GM12878 (cell line): ENCODE measurements at regions not wholly inside any gene's neighbourhood (a gene's known extent, or its start where the extent isn't known, plus 50 kb on each side); places are given as distances from the start of the nearest gene placed in this dataset.

ENCODE experiments used
- ATAC-seq: fragments of 200-7000 bp; cut with Tn5 transposase; 3 replicates; pipeline ENCODE4 v1.9.1; 2020; ENCODE audit warnings: mild to moderate bottlenecking, moderate library complexity
- BruUV-seq: library from RNA; stranded (reverse); fragments of 400-500 nt; replicated peaks from 2 replicates; lab custom pipeline; 2021; lab: Mats Ljungman, UMichigan
- CTCF ChIA-PET: fragments of 300-600 bp; sonication (Branson Sonifier 250); formaldehyde crosslinking; extraction: SDS; loops from one replicate; lab custom pipeline; 2021; ENCODE audit warnings: inconsistent platforms; lab: Yijun Ruan, JAX
- POLR2A ChIA-PET: fragments of 350-600 bp; formaldehyde crosslinking; extraction: SDS; loops from one replicate; lab custom pipeline; 2021; ENCODE audit warnings: inconsistent platforms; lab: Charles Lee
- RAD21 ChIA-PET: fragments of 300-600 bp; sonication (Branson Sonifier 250); formaldehyde crosslinking; loops from one replicate; lab custom pipeline; 2023; ENCODE audit warnings: antibody characterized with exemption; ENCODE audit not compliant: unreplicated experiment; lab: Charles Lee
- SMC1A ChIA-PET: fragments of 300-600 bp; sonication (Branson Sonifier 250); formaldehyde crosslinking; loops from one replicate; lab custom pipeline; 2023; ENCODE audit not compliant: unreplicated experiment, uncharacterized antibody; lab: Charles Lee
- DNase-seq: peaks from one replicate; pipeline ENCODE4 v3.0.0-alpha.2; 2011; ENCODE audit warnings: low read depth, low spot score
- FAIRE-seq: peaks from 3 replicates; lab custom pipeline; 2011; peaks lifted over from hg19 to GRCh38; lab: Jason Lieb, UNC
- H2AFZ ChIP-seq: 2 replicates; pipeline ENCODE4 v1.6.0; 2011; ENCODE audit warnings: low read depth, low read length, control low read depth; ENCODE audit not compliant: control insufficient read depth
- H3K27ac ChIP-seq: 2 replicates; pipeline ENCODE4 v1.5.1; 2011; ENCODE audit warnings: control low read depth; ENCODE audit not compliant: control insufficient read depth, insufficient read depth
- H3K27me3 ChIP-seq, 2 experiments: replicated peaks in 1 of 2; 2 replicates each; pipeline versions ENCODE4 v1.6.0 to v1.6.1; 2011; ENCODE audit warnings: low read length in 1 of 2; ENCODE audit not compliant: control insufficient read depth in 2 of 2, insufficient read depth in 2 of 2
- H3K36me3 ChIP-seq, 2 experiments: 2 replicates each; pipeline ENCODE4 v1.5.1; 2011; ENCODE audit warnings: low read length in 1 of 2; ENCODE audit not compliant: control insufficient read depth in 2 of 2, insufficient read depth in 2 of 2
- H3K4me1 ChIP-seq: 2 replicates; pipeline ENCODE4 v1.6.1; 2011; ENCODE audit warnings: mild to moderate bottlenecking, low read length, moderate library complexity, mixed read lengths; ENCODE audit not compliant: control insufficient read depth, insufficient read depth
- H3K4me2 ChIP-seq: 2 replicates; pipeline ENCODE4 v1.6.0; 2011; ENCODE audit warnings: control low read depth; ENCODE audit not compliant: control insufficient read depth, insufficient read depth
- H3K4me3 ChIP-seq: fragments of 200-600 bp; sonication (generic); 2 replicates; pipeline ENCODE4 v1.5.1; 2016
- H3K79me2 ChIP-seq: 2 replicates; pipeline ENCODE4 v1.6.0; 2011; ENCODE audit warnings: low read length; ENCODE audit not compliant: control insufficient read depth, insufficient read depth
- H3K9ac ChIP-seq: 2 replicates; pipeline ENCODE4 v1.8.0; 2011; ENCODE audit warnings: low read length, control low read depth, mixed read lengths; ENCODE audit not compliant: control insufficient read depth, insufficient read depth
- H3K9me3 ChIP-seq: replicated peaks from 3 replicates; pipeline ENCODE4 v1.5.1; 2011; ENCODE audit warnings: mild to moderate bottlenecking, low read length; ENCODE audit not compliant: control insufficient read depth, insufficient read depth
- H4K20me1 ChIP-seq: 2 replicates; pipeline ENCODE4 v1.6.0; 2011; ENCODE audit not compliant: control insufficient read depth, insufficient read depth
- ASH2L ChIP-seq: fragments of 300-600, 200-600 bp; sonication (generic); IDR thresholded peaks from 2 replicates; pipeline ENCODE4 v1.6.1; 2017; ENCODE audit warnings: low read depth, mild to moderate bottlenecking, borderline replicate concordance
- BCL11A ChIP-seq: IDR thresholded peaks from 2 replicates; pipeline ENCODE4 v1.6.1; 2011; ENCODE audit warnings: low read depth, low read length
- BCL3 ChIP-seq: IDR thresholded peaks from 2 replicates; pipeline ENCODE4 v1.6.1; 2011; ENCODE audit warnings: borderline replicate concordance, low read depth, mild to moderate bottlenecking, moderate library complexity, low read length; ENCODE audit not compliant: insufficient read depth, poor library complexity, severe bottlenecking
- CHD2 ChIP-seq: IDR thresholded peaks from 2 replicates; pipeline ENCODE4 v1.6.1; 2011; ENCODE audit warnings: low read depth, low read length, improper control_type of control experiment, borderline replicate concordance
- ETV6 ChIP-seq, 2 experiments: fragments of 450-650 bp in 1 of 2; IDR thresholded peaks in 1 of 2; conservative IDR thresholded peaks in 1 of 2; 2 replicates each; pipeline ENCODE4 v1.6.1; 2014; ENCODE audit warnings: antibody characterized with exemption in 1 of 2, borderline replicate concordance in 1 of 2, low read depth in 1 of 2, mild to moderate bottlenecking in 1 of 2, moderate library complexity in 1 of 2
- IKZF1 ChIP-seq: fragments of 450-650 bp; conservative IDR thresholded peaks from 2 replicates; pipeline ENCODE4 v1.6.1; 2017; ENCODE audit warnings: antibody characterized with exemption, mild to moderate bottlenecking
- JUNB ChIP-seq: IDR thresholded peaks from 2 replicates; pipeline ENCODE4 v1.6.1; 2016; ENCODE audit warnings: antibody characterized with exemption, mild to moderate bottlenecking
- MXI1 ChIP-seq: fragments of 150-350 bp; IDR thresholded peaks from 2 replicates; pipeline ENCODE4 v1.6.1; 2011; ENCODE audit warnings: low read depth, mild to moderate bottlenecking, inconsistent platforms, low read length, improper control_type of control experiment
- NRF1 ChIP-seq: conservative IDR thresholded peaks from 2 replicates; pipeline ENCODE4 v1.6.1; 2011; ENCODE audit warnings: mild to moderate bottlenecking, low read depth, low read length, improper control_type of control experiment
- STAT1 ChIP-seq: fragments of 450-650 bp; conservative IDR thresholded peaks from 2 replicates; pipeline ENCODE4 v1.6.1; 2014; ENCODE audit warnings: antibody characterized with exemption, mild to moderate bottlenecking
- SUPT20H ChIP-seq: IDR thresholded peaks from 2 replicates; pipeline ENCODE4 v1.6.1; 2011; ENCODE audit warnings: low read depth, mild to moderate bottlenecking, low read length, moderate library complexity, borderline replicate concordance; ENCODE audit not compliant: control insufficient read depth
- WRNIP1 ChIP-seq: IDR thresholded peaks from 2 replicates; pipeline ENCODE4 v1.6.1; 2011; ENCODE audit warnings: low read depth, low read length, improper control_type of control experiment, borderline replicate concordance
- ZNF24 ChIP-seq: fragments of 450-650 bp; IDR thresholded peaks from 2 replicates; pipeline ENCODE4 v1.6.1; 2017; ENCODE audit warnings: antibody characterized with exemption, mild to moderate bottlenecking
- ZNF274 ChIP-seq: IDR thresholded peaks from one replicate; pipeline ENCODE4 v1.8.0; 2011; ENCODE audit not compliant: insufficient read length, insufficient read depth
- ZNF384 ChIP-seq: IDR thresholded peaks from 2 replicates; pipeline ENCODE4 v1.6.1; 2012; ENCODE audit warnings: low read depth, mild to moderate bottlenecking, low read length, improper control_type of control experiment, borderline replicate concordance
- ZSCAN29 ChIP-seq: fragments of 450-650 bp; IDR thresholded peaks from 2 replicates; pipeline ENCODE4 v1.6.1; 2017; ENCODE audit warnings: mild to moderate bottlenecking, moderate library complexity
- WGBS: methylation state at CpG from one replicate; pipeline ENCODE4 v1.1.6; 2016; ENCODE audit warnings: low lambda C conversion rate; ENCODE audit not compliant: insufficient replicate concordance, insufficient coverage; ENCODE audit errors: missing lambda C conversion rate; 5-methylcytosine and 5-hydroxymethylcytosine counted together
- in situ Hi-C: fragments of 300-500 bp; cut with MboI; formaldehyde crosslinking; loops from 9 replicates; pipeline ENCODE4 v1.14.3; 2018; ENCODE audit warnings: mixed read lengths
- intact Hi-C: fragments of 100-400 bp; cut with micrococcal nuclease; formaldehyde crosslinking; loops from one replicate; pipeline ENCODE4 v1.14.2; 2022; ENCODE audit not compliant: unreplicated experiment

GRCh38 chr14:42421377-42422078 is 814.9 kb downstream of the LRFN5 start:
- ChIA-PET POLR2A (no interaction called here), SMC1A (no interaction called here), RAD21 (no interaction called here)
- Histone ChIP-seq H4K20me1 (no peaks in the 10 kb centered on the region), H3K4me3 (no peak overlapping the region), H3K9ac (no peak overlapping the region), H3K36me3 (no peaks in the 10 kb centered on the region), H3K9me3 (no peaks in the 10 kb centered on the region), H3K4me1 (no peaks in the 10 kb centered on the region), H2AFZ (no peak overlapping the region)
- intact Hi-C loops (no loop called here), in situ Hi-C loops (no loop called here)
- FAIRE-seq (no peak), ATAC-seq (peak; percentile 54), DNase-seq (no peak)
- BruUV-seq: no TSS peak
- TF ChIP-seq BCL11A (peak; percentile 24; the same call in 1 of the 2 replicates), JUNB (peak; percentile 61), WRNIP1 (no peak)
- TF ChIP-seq, all 136 proteins: peak for 2
- no peaks in the 10 kb centered on the region for H3K79me2 ChIP-seq
- no peak overlapping the region for H3K4me2 ChIP-seq
- WGBS: 35% methylated on average over 4 of the region's 4 CpGs
- H3K27ac ChIP-seq: no peak overlapping the region
- no peaks in the 10 kb centered on the region for H3K27me3 ChIP-seq
- CTCF ChIA-PET: no interaction called here

GRCh38 chr14:42420071-42420470 is 813.4 kb downstream of the LRFN5 start:
- Histone ChIP-seq H3K9ac (no peak overlapping the region), H3K27me3 (no peaks in the 10 kb centered on the region), H3K27ac (no peak overlapping the region), H3K79me2 (no peaks in the 10 kb centered on the region), H2AFZ (no peak overlapping the region), H4K20me1 (no peaks in the 10 kb centered on the region), H3K4me1 (no peaks in the 10 kb centered on the region), H3K36me3 (no peaks in the 10 kb centered on the region), H3K4me2 (no peak overlapping the region), H3K4me3 (no peak overlapping the region), H3K9me3 (no peaks in the 10 kb centered on the region)
- RAD21 ChIA-PET: interaction anchor here (0.6 kb wide), 1 partner anchor 227 kb away, joined by 3 read pairs; no protein-coding TSS in a partner anchor
- intact Hi-C loops: no loop called here
- no TSS peak for BruUV-seq
- 0% methylated on average over 1 of the region's 1 CpG for WGBS
- FAIRE-seq: no peak
- in situ Hi-C loops: no loop called here
- no peak for ATAC-seq
- no peak for DNase-seq
- SMC1A ChIA-PET: no interaction called here
- POLR2A ChIA-PET: interaction anchor here (1.2 kb wide), 1 partner anchor 41 kb away, joined by 3 read pairs; no protein-coding TSS in a partner anchor
- CTCF ChIA-PET: no interaction called here
- no peak for TF ChIP-seq IKZF1
- TF ChIP-seq STAT1: no peak
- no peak for TF ChIP-seq SUPT20H
- TF ChIP-seq BCL3: no peak
- TF ChIP-seq ZNF274: no peak
- no peak for TF ChIP-seq ZNF384
- no peak for TF ChIP-seq ZNF24
- TF ChIP-seq NRF1: no peak
- no peak for TF ChIP-seq ASH2L
- no peak for TF ChIP-seq ZSCAN29
- no peak for TF ChIP-seq ETV6 (conservative IDR thresholded peaks at IDR 0.05 in 1 of 2, IDR thresholded peaks at IDR 0.05 in 1 of 2; ENCODE audit: borderline replicate concordance in 1 of 2, low read depth in 1 of 2)
- no peak for TF ChIP-seq CHD2
- no peak for TF ChIP-seq MXI1
